ENCODE measurements at regions not wholly inside any gene's neighbourhood (a gene's known extent, or its start where the extent isn't known, plus 50 kb on each side); places are given as distances from the start of the nearest gene placed in this dataset.
A peak's percentile ranks its signal among the peaks of the same experiment; 100 is the strongest.

GRCh38 chr1:39105841-39106765 lies 80.0 kb downstream of the NDUFS5 start:
- H3K27me3 ChIP-seq (ENCODE audit: insufficient read depth, low read length): no peaks in the 10 kb centered on the region
- peak overlapping the region; percentile 94 for H3K4me2 ChIP-seq (ENCODE audit: insufficient read depth, low read length)
- peak overlapping the region; percentile 84 for H3K4me3 ChIP-seq (ENCODE audit: insufficient read depth, low read length)
- peak overlapping the region; percentile 87 for H3K27ac ChIP-seq (ENCODE audit: low read depth, low read length)
- peaks cover 43% of the 10 kb centered on the region for H3K79me2 ChIP-seq (ENCODE audit: insufficient read depth, low read length)
- H4K20me1 ChIP-seq (ENCODE audit: insufficient read depth, low read length): peaks cover 11% of the 10 kb centered on the region
- H3K4me1 ChIP-seq (ENCODE audit: insufficient read depth, low read length): peaks cover 72% of the 10 kb centered on the region
- H2AFZ ChIP-seq (ENCODE audit: low read length): peak overlapping the region; percentile 33
- TF ChIP-seq, protein P1, sequence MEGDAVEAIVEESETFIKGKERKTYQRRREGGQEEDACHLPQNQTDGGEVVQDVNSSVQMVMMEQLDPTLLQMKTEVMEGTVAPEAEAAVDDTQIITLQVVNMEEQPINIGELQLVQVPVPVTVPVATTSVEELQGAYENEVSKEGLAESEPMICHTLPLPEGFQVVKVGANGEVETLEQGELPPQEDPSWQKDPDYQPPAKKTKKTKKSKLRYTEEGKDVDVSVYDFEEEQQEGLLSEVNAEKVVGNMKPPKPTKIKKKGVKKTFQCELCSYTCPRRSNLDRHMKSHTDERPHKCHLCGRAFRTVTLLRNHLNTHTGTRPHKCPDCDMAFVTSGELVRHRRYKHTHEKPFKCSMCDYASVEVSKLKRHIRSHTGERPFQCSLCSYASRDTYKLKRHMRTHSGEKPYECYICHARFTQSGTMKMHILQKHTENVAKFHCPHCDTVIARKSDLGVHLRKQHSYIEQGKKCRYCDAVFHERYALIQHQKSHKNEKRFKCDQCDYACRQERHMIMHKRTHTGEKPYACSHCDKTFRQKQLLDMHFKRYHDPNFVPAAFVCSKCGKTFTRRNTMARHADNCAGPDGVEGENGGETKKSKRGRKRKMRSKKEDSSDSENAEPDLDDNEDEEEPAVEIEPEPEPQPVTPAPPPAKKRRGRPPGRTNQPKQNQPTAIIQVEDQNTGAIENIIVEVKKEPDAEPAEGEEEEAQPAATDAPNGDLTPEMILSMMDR (IDR thresholded peaks at IDR 0.05; ENCODE audit: extremely low read depth, low read depth, low read length): no peak
- no peaks in the 10 kb centered on the region for H3K36me3 ChIP-seq (ENCODE audit: insufficient read depth, low read length)
- DNase-seq (ENCODE audit: insufficient read length, low spot score, missing footprints): peak; percentile 87
- H3K9me3 ChIP-seq (ENCODE audit: low read depth, low read length): no peaks in the 10 kb centered on the region

GRCh38 chr1:39106801-39107327 lies 80.7 kb downstream of the NDUFS5 start:
- peak overlapping the region; percentile 87 for H3K27ac ChIP-seq (ENCODE audit: low read depth, low read length)
- TF ChIP-seq, protein P1 (IDR thresholded peaks at IDR 0.05; ENCODE audit: extremely low read depth, low read depth, low read length): no peak
- peak overlapping the region; percentile 94 for H3K4me2 ChIP-seq (ENCODE audit: insufficient read depth, low read length)
- peaks cover 47% of the 10 kb centered on the region for H3K79me2 ChIP-seq (ENCODE audit: insufficient read depth, low read length)
- no peaks in the 10 kb centered on the region for H3K36me3 ChIP-seq (ENCODE audit: insufficient read depth, low read length)
- no peaks in the 10 kb centered on the region for H3K27me3 ChIP-seq (ENCODE audit: insufficient read depth, low read length)
- H3K4me3 ChIP-seq (ENCODE audit: insufficient read depth, low read length): peak overlapping the region; percentile 84
- peak; percentile 65 for DNase-seq (ENCODE audit: insufficient read length, low spot score, missing footprints)
- H4K20me1 ChIP-seq (ENCODE audit: insufficient read depth, low read length): peaks cover 11% of the 10 kb centered on the region
- no peaks in the 10 kb centered on the region for H3K9me3 ChIP-seq (ENCODE audit: low read depth, low read length)
- peak overlapping the region; percentile 12 for H2AFZ ChIP-seq (ENCODE audit: low read length)
- H3K4me1 ChIP-seq (ENCODE audit: insufficient read depth, low read length): peaks cover 73% of the 10 kb centered on the region

- Histone ChIP-seq H3K79me2 (ENCODE audit: insufficient read depth, low read length) (peaks cover 55% of the 10 kb centered on the region), H3K9me3 (ENCODE audit: low read depth, low read length) (no peaks in the 10 kb centered on the region), H2AFZ (ENCODE audit: low read length) (no peak overlapping the region), H3K4me2 (ENCODE audit: insufficient read depth, low read length) (peak overlapping the region; percentile 94), H4K20me1 (ENCODE audit: insufficient read depth, low read length) (peaks cover 11% of the 10 kb centered on the region), H3K27me3 (ENCODE audit: insufficient read depth, low read length) (no peaks in the 10 kb centered on the region), H3K27ac (ENCODE audit: low read depth, low read length) (peak overlapping the region; percentile 87), H3K36me3 (ENCODE audit: insufficient read depth, low read length) (no peaks in the 10 kb centered on the region), H3K4me1 (ENCODE audit: insufficient read depth, low read length) (peaks cover 71% of the 10 kb centered on the region), H3K4me3 (ENCODE audit: insufficient read depth, low read length) (peak overlapping the region; percentile 84)
- TF ChIP-seq, protein P1 (IDR thresholded peaks at IDR 0.05; ENCODE audit: extremely low read depth, low read depth, low read length): no peak
- DNase-seq (ENCODE audit: insufficient read length, low spot score, missing footprints): peak; percentile 81
These were observed 81.5 kb downstream of the NDUFS5 start for GRCh38 chr1:39107341-39108290.
